CD4-positive, alpha-beta T cell treated with Interleukin-15 for 4 hours (primary cell): ENCODE measurements at regions not wholly inside any gene's neighbourhood (a gene's known extent, or its start where the extent isn't known, plus 50 kb on each side); places are given as distances from the start of the nearest gene placed in this dataset.
"Not testable (repeated sequence)": the region's sequence is repeated elsewhere in the genome, so short reads cannot be mapped to it uniquely, and the experiment has no call there.

Experiments
- DNase-seq: peaks from one replicate; pipeline ENCODE4 v3.0.0-alpha.2; 2020; ENCODE audit warnings: low spot score

- DNase-seq, result peak; percentile 25
Observed at GRCh38 chr15:22665711-22666110, 120.7 kb upstream of the NIPA1 start.

GRCh38 chr15:22684786-22685185 lies 101.7 kb upstream of the NIPA1 start:
- DNase-seq, result not testable (repeated sequence)

GRCh38 chr15:22699881-22700280 lies 86.6 kb upstream of the NIPA1 start:
- DNase-seq, result not testable (repeated sequence)

- DNase-seq, result not testable (repeated sequence)
Observed at GRCh38 chr15:22710831-22711341, 75.6 kb upstream of the NIPA1 start.

- DNase-seq, result not testable (repeated sequence)
Observed at GRCh38 chr15:22713933-22714332, 72.5 kb upstream of the NIPA1 start.

GRCh38 chr15:22714358-22715132 lies 71.9 kb upstream of the NIPA1 start:
- DNase-seq, result not testable (repeated sequence)

GRCh38 chr15:22715133-22715845 lies 71.2 kb upstream of the NIPA1 start:
- not testable (repeated sequence) for DNase-seq

GRCh38 chr15:22719980-22720379 lies 66.5 kb upstream of the NIPA1 start:
- not testable (repeated sequence) for DNase-seq

- DNase-seq, result not testable (repeated sequence)
Observed at GRCh38 chr15:22726104-22726503, 60.3 kb upstream of the NIPA1 start.

GRCh38 chr15:22735067-22735466 lies 51.4 kb upstream of the NIPA1 start:
- DNase-seq, result not testable (repeated sequence)

GRCh38 chr15:22735781-22736180 lies 50.7 kb upstream of the NIPA1 start:
- DNase-seq, result no peak

- not testable (repeated sequence) for DNase-seq
Observed at GRCh38 chr15:22736200-22736599, 50.2 kb upstream of the NIPA1 start.
